Ammon's horn (tissue), 1 donor: ENCODE measurements at regions not wholly inside any gene's neighbourhood (a gene's known extent, or its start where the extent isn't known, plus 50 kb on each side); places are given as distances from the start of the nearest gene placed in this dataset.
A peak's percentile ranks its signal among the peaks of the same experiment; 100 is the strongest.

Experiments used
- DNase-seq: peaks from one replicate; pipeline ENCODE4 v3.0.0-alpha.2; 2016; ENCODE audit warnings: low spot score

GRCh38 chr10:113442336-113442735, 110.5 kb upstream of the HABP2 start:
- no peak for DNase-seq

DNA sequence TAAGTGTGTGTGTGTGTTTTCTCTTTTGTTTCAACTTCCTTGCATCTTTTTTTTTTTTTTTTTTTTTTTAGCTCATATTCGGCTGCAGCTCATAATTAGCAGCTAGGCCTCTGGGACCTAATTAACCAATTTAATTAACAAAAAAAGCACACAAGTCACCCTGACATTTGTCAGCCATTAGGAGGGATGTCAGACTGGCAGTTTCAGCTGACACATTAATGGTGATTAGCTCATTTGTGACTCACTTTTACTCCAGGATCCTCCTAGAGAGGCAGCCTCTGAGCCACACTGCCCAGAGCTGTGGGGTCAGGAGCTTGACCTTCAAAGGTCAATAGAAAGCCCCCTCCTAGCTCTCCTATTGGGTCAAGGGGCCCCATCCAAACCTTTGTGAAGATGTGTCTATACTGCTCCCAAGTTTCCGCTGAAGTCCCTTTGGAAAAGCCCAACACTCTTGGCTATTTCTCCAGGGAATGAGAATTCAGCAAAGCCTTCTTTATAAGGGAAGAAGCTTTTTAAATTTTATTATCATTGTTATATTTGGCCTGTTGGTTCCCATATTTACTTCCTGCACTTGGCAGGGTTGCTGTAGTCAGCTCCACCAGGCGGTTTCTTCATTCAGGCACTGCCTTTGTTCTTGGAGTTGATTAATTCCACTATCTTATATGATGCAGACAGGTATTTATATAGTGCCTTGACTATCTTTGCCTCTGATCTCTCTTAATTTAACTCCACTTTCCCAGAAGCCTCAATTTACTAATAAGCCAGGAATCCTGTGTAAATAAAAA, 109.5 kb upstream of the HABP2 start:
- DNase-seq: no peak

GRCh38 chr10:113444766-113445365, 108.0 kb upstream of the HABP2 start:
- no peak for DNase-seq

- no peak for DNase-seq
These were observed 107.1 kb upstream of the HABP2 start for GRCh38 chr10:113445736-113446135.

- DNase-seq: no peak
These were observed 106.1 kb upstream of the HABP2 start for GRCh38 chr10:113446739-113447138.

DNA sequence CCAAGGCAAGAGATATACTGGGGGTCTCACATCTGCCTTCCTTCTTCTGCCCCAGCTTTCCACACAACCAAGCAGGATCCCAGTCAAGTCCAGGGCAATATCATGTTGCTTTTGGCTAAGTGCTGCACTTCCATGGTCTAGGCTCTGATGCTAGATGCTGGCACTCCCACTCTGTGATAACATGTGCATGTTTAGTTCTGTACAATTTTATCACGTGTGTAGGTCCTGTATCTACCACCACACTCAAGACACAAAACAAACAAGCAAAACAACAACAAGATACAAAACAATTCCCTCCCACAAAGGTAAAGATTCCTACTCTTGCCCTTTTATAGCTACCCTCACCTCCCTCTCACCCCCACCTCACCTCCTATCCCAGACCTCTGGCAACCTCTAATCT, 105.6 kb upstream of the HABP2 start:
- no peak for DNase-seq

DNA sequence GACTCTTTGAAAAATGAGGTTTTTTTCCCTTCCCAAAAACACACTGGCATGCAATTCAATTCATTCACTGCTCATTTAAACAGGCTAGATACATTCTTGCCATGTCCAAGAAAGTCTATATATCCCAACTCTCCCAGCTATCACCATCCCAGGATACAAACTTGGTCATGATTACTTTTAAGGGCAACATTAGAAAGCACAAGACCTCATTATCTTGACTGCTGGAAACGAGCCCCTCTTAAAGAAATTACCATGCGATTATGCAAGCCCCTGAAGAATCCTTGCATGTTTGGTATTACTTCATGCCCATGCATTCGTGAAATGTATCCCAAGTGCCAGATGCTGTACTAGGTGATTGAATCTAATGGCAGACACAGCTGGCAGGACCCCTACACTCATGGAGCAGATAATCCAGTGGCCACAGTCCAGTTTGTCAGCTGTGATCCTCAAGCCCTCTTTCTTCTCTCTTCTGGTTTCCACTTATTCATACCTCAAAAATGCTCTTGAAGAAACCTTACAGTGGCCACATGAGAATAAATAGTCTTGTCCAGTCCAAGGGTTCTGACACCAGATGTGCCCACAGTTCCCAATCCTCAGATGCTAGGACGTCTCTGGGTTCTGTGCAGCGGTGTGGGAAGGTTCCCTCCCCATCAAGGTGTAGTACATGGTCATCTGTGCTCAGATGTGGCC, 103.7 kb upstream of the HABP2 start:
- no peak for DNase-seq

- DNase-seq: no peak
These were observed 102.6 kb upstream of the HABP2 start for GRCh38 chr10:113450046-113450804.

DNA sequence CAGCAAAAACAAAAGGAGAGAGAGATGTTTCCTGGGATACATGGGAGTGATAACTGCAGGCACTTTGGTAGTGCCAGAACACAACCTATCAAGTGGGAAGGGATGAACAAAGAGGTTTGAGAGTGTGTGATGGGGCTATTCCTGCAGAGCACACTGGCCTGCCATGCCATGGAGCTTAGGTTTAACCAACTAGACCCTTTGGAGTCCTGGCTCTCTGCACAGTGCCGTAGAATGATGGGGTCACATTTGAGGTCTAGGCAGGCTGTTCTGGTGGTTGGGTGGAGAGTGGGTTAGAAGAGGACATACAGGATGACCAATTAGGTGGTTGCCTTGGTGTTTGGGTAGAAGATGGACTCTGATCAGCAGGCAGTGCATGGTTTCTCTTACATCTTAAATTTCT, 101.9 kb upstream of the HABP2 start:
- DNase-seq: no peak

DNA sequence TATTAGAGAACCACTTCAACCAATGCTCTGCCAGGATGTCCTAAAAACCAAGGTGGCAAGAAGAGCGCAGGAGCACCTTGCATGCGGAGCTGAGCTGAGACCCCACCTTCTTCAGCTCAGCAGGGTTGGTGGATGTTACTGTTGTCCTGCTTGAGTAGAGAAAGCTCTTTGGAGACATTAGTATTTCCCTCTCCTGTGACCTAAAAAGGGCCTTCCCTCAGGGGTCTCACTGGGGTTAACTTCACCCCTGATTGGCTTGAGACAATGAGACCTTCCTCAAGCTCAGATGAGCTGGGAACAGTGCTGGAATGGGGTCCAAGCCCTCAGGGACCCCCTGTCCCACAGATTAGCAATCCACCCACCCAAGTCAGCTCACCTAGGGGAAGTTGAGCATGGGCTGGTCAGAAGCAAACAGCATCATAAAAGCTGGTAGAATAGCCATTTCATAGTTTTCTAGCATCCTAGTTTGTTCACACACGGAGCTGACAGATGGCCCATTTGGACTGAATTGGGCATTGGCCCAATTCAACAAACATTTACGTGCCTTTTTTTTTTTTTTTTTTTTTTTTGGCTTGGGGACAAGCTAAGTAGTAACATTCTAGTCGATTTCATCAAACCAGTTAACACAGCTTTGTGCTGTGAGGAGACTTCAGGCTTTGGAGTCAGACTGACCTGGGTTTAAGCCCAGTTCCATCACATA, 100.6 kb upstream of the HABP2 start:
- no peak for DNase-seq

GRCh38 chr10:113453351-113453750, 99.5 kb upstream of the HABP2 start:
- no peak for DNase-seq

DNA sequence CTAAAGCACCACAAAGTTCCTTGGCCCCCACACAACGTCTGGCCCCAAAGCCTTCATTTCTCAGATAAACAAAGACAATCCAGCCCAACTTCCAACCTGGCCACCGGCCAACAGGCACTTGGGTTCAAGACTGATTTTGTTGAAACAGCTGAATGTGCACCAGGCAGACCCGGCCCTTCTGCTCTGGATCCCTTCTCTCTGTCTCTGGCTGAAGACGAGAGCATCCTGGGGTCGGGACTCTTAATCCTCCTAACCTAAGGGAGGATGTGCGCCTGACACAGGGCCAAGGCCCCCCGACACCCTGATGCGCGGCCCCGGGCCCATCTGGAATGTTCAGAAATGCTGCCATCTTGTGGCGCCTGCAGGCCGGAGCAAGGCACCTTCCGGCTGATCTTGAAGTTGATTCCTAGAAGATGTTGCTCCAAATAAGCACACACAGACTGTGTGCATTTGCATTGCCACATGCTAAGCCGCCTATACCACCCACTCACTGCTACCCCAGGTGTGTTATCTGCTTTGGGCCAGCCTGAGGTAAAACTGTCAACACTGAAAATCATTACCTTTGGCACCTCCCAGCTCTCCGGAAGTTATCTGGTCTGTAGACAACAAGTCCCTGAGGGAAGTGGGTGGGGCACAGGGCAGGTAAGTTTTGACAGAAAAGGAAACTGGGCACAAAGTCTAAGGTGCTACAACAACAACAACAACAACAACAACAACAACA, 98.4 kb upstream of the HABP2 start:
- DNase-seq: peak; percentile 25

DNA sequence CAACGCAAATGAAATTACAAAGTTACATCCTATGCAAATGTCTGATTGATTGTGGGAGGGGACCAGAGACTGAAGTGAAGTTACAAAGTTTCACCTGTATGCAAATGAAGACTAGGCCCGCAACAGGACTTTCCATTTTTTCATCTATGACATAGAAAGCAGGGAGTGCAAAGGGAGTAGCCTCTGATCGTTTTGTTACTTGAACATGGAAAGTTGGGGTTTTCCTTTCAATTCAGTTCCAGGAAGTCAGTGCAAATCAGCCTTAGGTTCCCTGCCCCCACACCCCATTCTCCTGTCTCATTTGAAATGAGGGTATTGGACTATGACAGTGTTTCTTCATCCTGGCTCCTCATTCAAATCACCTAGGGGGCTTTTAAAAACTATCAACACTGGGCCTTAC, 96.9 kb upstream of the HABP2 start:
- no peak for DNase-seq

- DNase-seq: no peak
These were observed 96.1 kb upstream of the HABP2 start for GRCh38 chr10:113456741-113457140.

GRCh38 chr10:113457408-113457807, 95.4 kb upstream of the HABP2 start:
- DNase-seq: no peak

- DNase-seq: no peak
These were observed 94.4 kb upstream of the HABP2 start for GRCh38 chr10:113458451-113458850.

- no peak for DNase-seq
These were observed 93.9 kb upstream of the HABP2 start for GRCh38 chr10:113458944-113459343.

DNA sequence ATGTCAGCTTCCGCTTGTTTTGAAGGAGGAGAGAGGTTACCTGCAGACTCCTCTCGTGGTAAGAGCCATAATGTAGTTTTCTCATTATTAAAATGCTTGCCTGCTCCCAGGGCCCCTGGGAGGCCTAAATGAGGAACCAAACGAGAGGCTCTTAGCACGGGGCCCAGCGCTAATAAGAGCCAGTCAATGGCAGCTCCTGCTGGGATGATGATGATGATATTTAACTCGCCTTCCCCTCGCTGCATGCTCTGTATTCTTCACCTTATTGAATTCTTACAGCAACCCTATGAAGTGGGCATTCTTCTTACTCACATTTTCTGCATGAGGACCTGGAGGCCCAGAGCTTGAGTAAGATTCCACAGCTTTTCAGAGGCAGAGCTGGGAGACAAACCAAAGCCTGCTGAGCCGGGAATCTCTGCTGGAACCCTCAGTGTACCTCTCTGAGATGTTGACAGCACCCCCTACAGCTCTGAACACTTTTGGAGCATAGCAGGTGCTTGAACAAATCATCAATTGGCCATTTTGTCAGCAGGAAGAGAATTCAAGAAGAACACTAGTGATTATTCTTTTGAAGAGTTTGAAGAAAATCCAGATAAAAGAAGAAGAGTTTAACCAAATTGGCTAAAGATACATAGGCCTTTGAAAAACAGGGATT, 93.1 kb upstream of the HABP2 start:
- no peak for DNase-seq

DNA sequence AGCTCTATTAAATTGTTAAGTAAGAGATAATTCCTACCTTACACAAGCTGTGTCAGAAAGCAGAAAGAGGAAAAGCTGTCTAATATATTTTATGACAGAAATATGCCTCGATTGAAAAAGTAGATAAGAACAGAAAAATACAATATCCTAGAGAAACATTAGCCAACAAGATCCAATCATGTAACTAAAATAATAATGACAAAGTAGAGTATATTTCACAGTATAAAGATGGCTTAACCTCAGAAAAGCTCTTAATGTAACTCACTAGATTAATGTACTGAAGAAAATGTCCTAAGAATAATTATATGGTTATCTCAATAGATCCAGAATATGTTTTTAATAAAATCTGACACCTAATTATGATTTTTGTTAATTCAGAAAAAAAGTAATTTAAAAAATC, 89.8 kb upstream of the HABP2 start:
- DNase-seq: no peak

GRCh38 chr10:113463777-113464176, 89.1 kb upstream of the HABP2 start:
- DNase-seq: no peak

DNA sequence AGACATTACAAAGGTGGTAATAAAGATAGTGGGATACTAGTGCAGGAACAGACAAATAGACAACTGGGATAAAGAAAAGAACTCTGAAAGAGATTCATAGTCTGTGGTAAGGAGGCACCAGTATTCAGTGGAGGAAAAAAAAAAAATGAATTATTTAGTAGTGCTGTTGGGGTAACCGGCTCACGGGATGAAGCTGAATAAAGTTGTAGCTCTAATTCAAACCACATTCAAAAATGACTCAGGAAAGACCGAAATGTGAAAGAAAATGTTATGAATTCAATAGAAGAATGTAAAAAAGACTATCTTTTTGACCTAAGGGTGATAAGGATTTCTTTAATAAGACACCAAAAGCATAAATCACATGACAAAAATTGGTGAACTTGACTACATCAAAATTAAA, 83.1 kb upstream of the HABP2 start:
- DNase-seq: no peak
